ENCODE measurements at regions not wholly inside any gene's neighbourhood (a gene's known extent, or its start where the extent isn't known, plus 50 kb on each side); places are given as distances from the start of the nearest gene placed in this dataset.

DNA sequence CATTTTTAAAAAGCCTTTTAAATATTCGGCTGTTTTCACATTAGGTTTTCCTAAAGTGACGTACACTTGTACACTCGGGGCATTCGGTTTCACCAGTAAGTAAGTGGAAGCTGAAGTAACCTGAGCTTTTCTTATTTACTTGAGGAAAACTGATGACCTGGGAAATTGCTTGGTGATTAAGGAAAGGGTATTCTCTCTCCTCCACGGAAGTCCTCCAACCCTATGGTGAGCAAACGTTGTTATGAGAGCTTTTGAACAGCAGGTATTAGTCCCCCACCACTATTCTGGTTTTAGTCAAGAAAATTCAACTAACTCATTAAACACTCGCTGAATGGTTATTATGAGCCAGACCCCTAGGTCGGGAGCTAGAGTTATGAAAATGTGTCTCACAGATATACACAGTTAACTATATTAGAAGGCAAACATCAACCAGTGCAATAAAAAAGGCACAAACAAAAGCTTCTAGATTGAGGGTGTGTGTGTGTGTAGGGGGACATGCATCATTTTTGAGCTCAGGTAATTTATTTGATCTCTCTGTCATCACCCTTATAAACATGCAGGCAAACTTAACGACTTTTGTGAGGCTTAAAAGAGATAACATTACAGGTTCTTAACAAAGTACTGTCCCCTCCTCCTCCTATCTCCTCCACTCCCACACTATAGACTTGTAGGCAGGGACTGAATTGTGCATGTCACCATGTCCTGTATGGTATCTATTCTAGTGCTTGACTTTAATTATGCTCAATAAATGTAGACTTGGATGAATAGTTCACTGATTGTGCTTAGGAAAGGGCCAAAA is 143.3 kb upstream of the MB21D2 start:
- POLR2A ChIA-PET, result no interaction called here
- Histone ChIP-seq H3K79me2 (ENCODE audit: control insufficient read depth, insufficient read depth, low read length) (no peaks in the 10 kb centered on the region), H4K20me1 (replicated peaks; ENCODE audit: control insufficient read depth, insufficient read depth, low read length) (no peaks in the 10 kb centered on the region), H3K9me1 (ENCODE audit: control insufficient read depth, insufficient read depth, low read length) (no peaks in the 10 kb centered on the region), H3K4me3 (no peak overlapping the region), H2AFZ (ENCODE audit: low read depth, low read length) (no peak overlapping the region), H3K36me3 (ENCODE audit: control insufficient read depth, insufficient read depth, low read length) (no peaks in the 10 kb centered on the region), H3K4me1 (replicated peaks in 1 of 2; ENCODE audit: control insufficient read depth in 2 of 2, insufficient read depth in 2 of 2, low read length in 2 of 2) (no peaks in the 10 kb centered on the region), H3K4me2 (ENCODE audit: insufficient read depth, low read length) (no peak overlapping the region), H3K9me3 (replicated peaks; ENCODE audit: control insufficient read depth, insufficient read depth, low read depth, low read length) (no peaks in the 10 kb centered on the region), H3K27ac (ENCODE audit: extremely low read depth, low read depth, low read length) (no peak overlapping the region), H3K9ac (ENCODE audit: insufficient read depth in 1 of 2, low read depth in 2 of 2, low read length in 2 of 2) (no peak overlapping the region), H3K27me3 (ENCODE audit: control insufficient read depth in 2 of 2, insufficient read depth in 2 of 2, low read length in 2 of 2) (no peaks in the 10 kb centered on the region)
- in situ Hi-C loops (cut with MboI), result no loop called here
- FAIRE-seq, result no peak
- no peak for DNase-seq (ENCODE audit: extremely low read depth in 1 of 4, low spot score in 3 of 4)
- intact Hi-C loops (cut with micrococcal nuclease), result no loop called here
- ATAC-seq, result no peak
- CTCF ChIA-PET (ENCODE audit: low intra/inter-chr PET ratio), result no interaction called here
- no TSS peak for BruUV-seq (replicated peaks)
- under 1% methylated on average over 9 of the region's 9 CpGs for WGBS (ENCODE audit: insufficient coverage, low coverage, missing lambda C conversion rate)
- TF ChIP-seq NR2C2 (CRISPR knock-in tag; IDR thresholded peaks at IDR 0.05) (no peak), NR2C2 (tag; IDR thresholded peaks at IDR 0.05) (no peak), THAP7 (CRISPR knock-in tag; IDR thresholded peaks at IDR 0.05) (no peak), MTF1 (CRISPR knock-in tag; IDR thresholded peaks at IDR 0.05; ENCODE audit: borderline replicate concordance) (no peak), CBFB (CRISPR knock-in tag; IDR thresholded peaks at IDR 0.05) (no peak), ZNF696 (CRISPR knock-in tag; conservative IDR thresholded peaks at IDR 0.05) (no peak), ZFP36 (IDR thresholded peaks at IDR 0.05; ENCODE audit: low read depth, low read length, partially characterized antibody) (no peak), BRCA1 (IDR thresholded peaks at IDR 0.05) (no peak), BRCA1 (CRISPR knock-in tag; IDR thresholded peaks at IDR 0.05) (no peak), BACH1 (tag; IDR thresholded peaks at IDR 0.05) (no peak), GATAD2A (IDR thresholded peaks at IDR 0.05) (no peak), ATF1 (CRISPR knock-in tag; IDR thresholded peaks at IDR 0.05) (no peak), ATF1 (tag; IDR thresholded peaks at IDR 0.05) (no peak), KAT2B (IDR thresholded peaks at IDR 0.05; ENCODE audit: low read depth, low read length) (no peak)
- TF ChIP-seq, protein P1, sequence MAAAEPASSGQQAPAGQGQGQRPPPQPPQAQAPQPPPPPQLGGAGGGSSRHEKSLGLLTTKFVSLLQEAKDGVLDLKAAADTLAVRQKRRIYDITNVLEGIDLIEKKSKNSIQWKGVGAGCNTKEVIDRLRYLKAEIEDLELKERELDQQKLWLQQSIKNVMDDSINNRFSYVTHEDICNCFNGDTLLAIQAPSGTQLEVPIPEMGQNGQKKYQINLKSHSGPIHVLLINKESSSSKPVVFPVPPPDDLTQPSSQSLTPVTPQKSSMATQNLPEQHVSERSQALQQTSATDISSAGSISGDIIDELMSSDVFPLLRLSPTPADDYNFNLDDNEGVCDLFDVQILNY (CRISPR knock-in tag; IDR thresholded peaks at IDR 0.05), result no peak
- TF ChIP-seq, protein P2, sequence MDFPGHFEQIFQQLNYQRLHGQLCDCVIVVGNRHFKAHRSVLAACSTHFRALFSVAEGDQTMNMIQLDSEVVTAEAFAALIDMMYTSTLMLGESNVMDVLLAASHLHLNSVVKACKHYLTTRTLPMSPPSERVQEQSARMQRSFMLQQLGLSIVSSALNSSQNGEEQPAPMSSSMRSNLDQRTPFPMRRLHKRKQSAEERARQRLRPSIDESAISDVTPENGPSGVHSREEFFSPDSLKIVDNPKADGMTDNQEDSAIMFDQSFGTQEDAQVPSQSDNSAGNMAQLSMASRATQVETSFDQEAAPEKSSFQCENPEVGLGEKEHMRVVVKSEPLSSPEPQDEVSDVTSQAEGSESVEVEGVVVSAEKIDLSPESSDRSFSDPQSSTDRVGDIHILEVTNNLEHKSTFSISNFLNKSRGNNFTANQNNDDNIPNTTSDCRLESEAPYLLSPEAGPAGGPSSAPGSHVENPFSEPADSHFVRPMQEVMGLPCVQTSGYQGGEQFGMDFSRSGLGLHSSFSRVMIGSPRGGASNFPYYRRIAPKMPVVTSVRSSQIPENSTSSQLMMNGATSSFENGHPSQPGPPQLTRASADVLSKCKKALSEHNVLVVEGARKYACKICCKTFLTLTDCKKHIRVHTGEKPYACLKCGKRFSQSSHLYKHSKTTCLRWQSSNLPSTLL (IDR thresholded peaks at IDR 0.05), result no peak
